ENCODE measurements at regions not wholly inside any gene's neighbourhood (a gene's known extent, or its start where the extent isn't known, plus 50 kb on each side); places are given as distances from the start of the nearest gene placed in this dataset.

GRCh38 chr2:30046979-30047378 lies 99.8 kb upstream of the YPEL5 start:
- no peak for DNase-seq (ENCODE audit: low read depth in 2 of 2, low spot score in 1 of 2)

- no peak for DNase-seq (ENCODE audit: low read depth in 2 of 2, low spot score in 1 of 2)
Observed at GRCh38 chr2:30048636-30049175, 98.1 kb upstream of the YPEL5 start.

GRCh38 chr2:30055548-30055947 lies 91.3 kb upstream of the YPEL5 start:
- no peak for DNase-seq (ENCODE audit: low read depth in 2 of 2, low spot score in 1 of 2)

GRCh38 chr2:30060562-30060961 lies 86.2 kb upstream of the YPEL5 start:
- DNase-seq (ENCODE audit: low read depth in 2 of 2, low spot score in 1 of 2): no peak

GRCh38 chr2:30068067-30068466 lies 78.7 kb upstream of the YPEL5 start:
- no peak for DNase-seq (ENCODE audit: low read depth in 2 of 2, low spot score in 1 of 2)

GRCh38 chr2:30072250-30072842 lies 74.5 kb upstream of the YPEL5 start:
- peak; percentile 4 to 6 for DNase-seq (ENCODE audit: low read depth in 2 of 2, low spot score in 1 of 2)

- DNase-seq (ENCODE audit: low read depth in 2 of 2, low spot score in 1 of 2): no peak
Observed at GRCh38 chr2:30073523-30073922, 73.3 kb upstream of the YPEL5 start.

- DNase-seq (ENCODE audit: low read depth in 2 of 2, low spot score in 1 of 2): no peak
Observed at GRCh38 chr2:30074023-30074422, 72.8 kb upstream of the YPEL5 start.

- DNase-seq (ENCODE audit: low read depth in 2 of 2, low spot score in 1 of 2): no peak
Observed at GRCh38 chr2:30078521-30078920, 68.3 kb upstream of the YPEL5 start.

GRCh38 chr2:30084915-30085314 lies 61.9 kb upstream of the YPEL5 start:
- no peak for DNase-seq (ENCODE audit: low read depth in 2 of 2, low spot score in 1 of 2)

- DNase-seq (ENCODE audit: low read depth in 2 of 2, low spot score in 1 of 2): no peak
Observed at GRCh38 chr2:30089171-30089570, 57.6 kb upstream of the YPEL5 start.

- no peak for DNase-seq (ENCODE audit: low read depth in 2 of 2, low spot score in 1 of 2)
Observed at GRCh38 chr2:30095402-30095801, 51.4 kb upstream of the YPEL5 start.

- DNase-seq (ENCODE audit: low read depth in 2 of 2, low spot score in 1 of 2): no peak
Observed at GRCh38 chr2:30096451-30096850, 50.4 kb upstream of the YPEL5 start.
